Myocyte (in vitro differentiated cells): ENCODE measurements at regions not wholly inside any gene's neighbourhood (a gene's known extent, or its start where the extent isn't known, plus 50 kb on each side); places are given as distances from the start of the nearest gene placed in this dataset.
"Not testable (repeated sequence)": the region's sequence is repeated elsewhere in the genome, so short reads cannot be mapped to it uniquely, and the experiment has no call there.

Experiments
- DNase-seq: peaks from one replicate; pipeline ENCODE4 v3.0.0-alpha.2; 2012; ENCODE audit warnings: low read depth

GRCh38 chr3:78287085-78287484 is 1247.2 kb downstream of the ROBO2 start:
- no peak for DNase-seq

- no peak for DNase-seq
Measured at GRCh38 chr3:78293284-78293683, 1253.4 kb downstream of the ROBO2 start.

- DNase-seq = no peak
Measured at GRCh38 chr3:78304115-78304514, 1264.2 kb downstream of the ROBO2 start.

GRCh38 chr3:78312851-78313250 is 1273.0 kb downstream of the ROBO2 start:
- DNase-seq = no peak

DNA sequence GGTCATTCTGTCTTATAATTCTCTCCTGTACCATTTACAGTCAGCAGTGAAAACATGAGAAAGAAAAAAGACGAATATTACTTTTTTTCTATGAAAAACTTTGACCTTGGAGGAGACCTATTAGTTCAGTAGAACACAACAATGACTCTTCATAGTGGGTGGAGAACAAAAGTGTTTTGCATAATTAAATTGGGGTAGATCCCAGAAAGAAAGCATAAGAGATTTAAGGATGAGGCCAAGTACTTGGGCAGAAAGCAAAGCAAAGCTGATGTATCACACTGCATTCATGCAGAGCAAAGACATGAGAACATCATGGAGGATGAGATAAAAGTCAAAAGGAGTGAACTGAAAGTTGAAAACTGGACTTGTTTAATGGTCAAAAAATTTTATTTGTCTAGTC is 1273.4 kb downstream of the ROBO2 start:
- no peak for DNase-seq

DNA sequence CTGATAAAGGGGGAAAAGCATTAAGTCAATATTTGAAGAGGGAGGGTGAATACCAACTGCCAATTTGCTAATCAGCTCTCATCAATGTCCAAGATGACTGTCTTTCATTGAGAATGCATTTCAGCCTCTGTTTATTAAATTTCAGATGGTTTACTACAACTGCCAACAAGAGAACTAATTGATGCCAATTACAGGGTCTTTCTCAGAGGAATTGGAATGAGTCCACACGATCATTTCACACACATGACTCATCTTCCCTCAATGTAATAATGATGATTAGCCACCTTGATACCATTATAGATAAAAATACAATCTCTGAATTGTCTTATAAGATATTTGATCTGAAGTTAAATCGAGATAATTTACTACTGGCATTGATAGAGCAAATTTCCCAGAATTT is 1274.4 kb downstream of the ROBO2 start:
- DNase-seq = no peak

- no peak for DNase-seq
Measured at GRCh38 chr3:78317774-78318173, 1277.9 kb downstream of the ROBO2 start.

- no peak for DNase-seq
Measured at GRCh38 chr3:78322780-78323179, 1282.9 kb downstream of the ROBO2 start.

GRCh38 chr3:78337801-78338211 is 1297.9 kb downstream of the ROBO2 start:
- DNase-seq = no peak

DNA sequence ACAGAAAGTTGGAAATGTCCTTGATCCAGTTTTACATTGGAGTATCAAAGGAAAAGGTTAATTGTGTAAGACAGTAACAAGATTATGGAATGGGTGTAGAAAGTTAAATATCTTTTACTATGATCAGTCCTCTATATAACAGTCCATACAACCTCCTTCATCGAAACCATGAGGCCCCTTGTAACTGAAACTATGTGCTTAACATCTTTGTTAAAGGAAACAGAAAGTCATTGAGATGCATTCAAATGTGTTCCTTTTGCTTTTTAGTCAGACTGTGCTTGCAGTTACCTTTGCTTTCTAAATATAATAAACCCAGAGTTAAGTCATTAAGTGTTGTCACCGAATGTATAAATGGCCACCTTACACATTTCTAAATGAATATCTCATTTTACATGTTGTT is 1298.5 kb downstream of the ROBO2 start:
- DNase-seq = no peak

- DNase-seq = no peak
Measured at GRCh38 chr3:78343221-78343620, 1303.3 kb downstream of the ROBO2 start.

DNA sequence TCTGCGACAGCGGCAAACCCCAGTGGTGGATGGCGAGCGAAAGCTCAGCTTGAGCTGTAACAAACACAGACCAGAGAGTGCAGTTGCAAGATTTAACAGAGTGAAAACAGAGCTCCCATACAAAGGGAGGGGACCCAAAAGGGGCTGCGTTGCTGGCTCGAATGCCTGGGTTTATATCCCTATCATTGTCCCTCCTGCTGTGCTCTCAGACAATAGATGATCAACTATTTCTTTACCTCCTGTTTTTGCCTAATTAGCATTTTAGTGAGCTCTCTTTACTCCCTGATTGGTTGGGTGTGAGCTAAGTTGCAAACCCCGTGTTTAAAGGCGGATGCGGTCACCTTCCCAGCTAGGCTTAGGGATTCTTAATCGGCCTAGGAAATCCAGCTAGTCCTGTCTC is 1304.4 kb downstream of the ROBO2 start:
- DNase-seq = not testable (repeated sequence)

GRCh38 chr3:78344918-78345317 is 1305.0 kb downstream of the ROBO2 start:
- no peak for DNase-seq

GRCh38 chr3:78347176-78347575 is 1307.3 kb downstream of the ROBO2 start:
- no peak for DNase-seq

GRCh38 chr3:78348664-78349063 is 1308.8 kb downstream of the ROBO2 start:
- no peak for DNase-seq

DNA sequence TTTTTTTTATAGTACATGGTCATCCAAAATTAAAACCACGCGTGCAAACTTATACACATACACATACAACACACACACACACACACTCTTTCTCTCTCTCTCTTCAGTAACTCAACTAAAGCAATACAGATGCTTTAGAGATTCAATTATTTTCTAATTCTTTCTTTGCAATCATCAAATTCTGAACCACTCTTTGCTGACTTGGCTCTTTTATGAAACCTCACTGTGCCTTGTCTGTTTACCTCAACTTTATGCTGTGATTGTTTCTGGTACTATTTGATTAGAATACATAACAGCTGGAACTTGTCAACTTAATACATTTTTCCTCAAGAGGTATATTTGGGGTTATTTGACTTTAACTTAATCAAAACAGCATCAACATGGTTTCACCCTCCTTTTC is 1309.7 kb downstream of the ROBO2 start:
- DNase-seq = no peak

GRCh38 chr3:78351334-78351733 is 1311.4 kb downstream of the ROBO2 start:
- DNase-seq = no peak

GRCh38 chr3:78353231-78353630 is 1313.3 kb downstream of the ROBO2 start:
- DNase-seq = no peak

GRCh38 chr3:78360849-78361248 is 1321.0 kb downstream of the ROBO2 start:
- DNase-seq = no peak

DNA sequence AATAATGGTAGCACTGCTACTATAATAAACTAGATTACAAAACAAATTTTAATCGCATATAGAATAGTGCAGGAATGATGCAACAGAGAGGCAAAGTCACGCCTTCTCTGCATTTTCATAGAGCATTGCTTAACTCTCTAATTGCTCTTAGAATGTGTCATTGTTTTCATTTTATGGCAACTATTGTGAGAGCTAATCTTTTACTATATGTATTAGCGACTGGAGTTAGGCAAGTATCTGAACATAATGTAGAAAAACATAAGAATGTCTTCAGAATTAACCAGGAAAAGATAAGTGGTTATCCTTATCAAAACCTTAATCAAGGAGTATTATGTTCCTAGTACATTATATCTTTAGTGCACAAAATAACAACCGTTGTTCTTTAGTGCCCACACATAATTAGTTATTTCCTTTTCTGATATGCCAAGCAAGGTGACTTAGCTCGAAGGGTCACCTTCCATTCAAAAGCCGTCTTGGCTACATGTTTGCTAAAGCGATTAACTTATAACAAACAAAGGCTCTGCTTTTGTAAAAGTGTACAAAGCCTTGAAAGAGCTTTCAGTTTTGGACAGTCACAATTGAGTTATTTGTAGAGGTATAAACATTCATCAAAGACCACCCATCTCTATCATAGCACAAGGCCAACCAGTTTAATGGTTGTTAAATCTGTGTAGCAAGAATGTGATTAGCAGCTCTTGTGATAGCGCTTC is 1328.9 kb downstream of the ROBO2 start:
- no peak for DNase-seq

DNA sequence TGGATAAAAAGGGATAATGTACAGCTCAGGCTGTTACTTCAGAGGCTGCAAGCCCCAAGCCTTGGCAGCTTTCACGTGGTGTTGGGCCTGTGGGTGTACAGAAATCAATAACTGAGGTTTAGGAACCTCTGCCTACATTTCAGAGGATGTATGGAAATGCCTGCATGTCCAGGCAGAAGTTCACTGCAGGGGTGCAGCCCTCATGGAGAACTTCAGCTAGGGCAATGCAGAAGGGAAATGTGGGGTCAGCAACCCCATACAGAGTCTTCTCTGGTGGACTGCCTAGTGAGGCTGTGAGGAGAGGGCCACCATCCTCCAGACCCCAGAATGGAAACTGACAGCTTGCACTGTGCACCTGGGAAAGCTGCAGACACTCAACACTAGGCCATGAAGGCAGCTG is 1350.3 kb downstream of the ROBO2 start:
- DNase-seq = no peak

DNA sequence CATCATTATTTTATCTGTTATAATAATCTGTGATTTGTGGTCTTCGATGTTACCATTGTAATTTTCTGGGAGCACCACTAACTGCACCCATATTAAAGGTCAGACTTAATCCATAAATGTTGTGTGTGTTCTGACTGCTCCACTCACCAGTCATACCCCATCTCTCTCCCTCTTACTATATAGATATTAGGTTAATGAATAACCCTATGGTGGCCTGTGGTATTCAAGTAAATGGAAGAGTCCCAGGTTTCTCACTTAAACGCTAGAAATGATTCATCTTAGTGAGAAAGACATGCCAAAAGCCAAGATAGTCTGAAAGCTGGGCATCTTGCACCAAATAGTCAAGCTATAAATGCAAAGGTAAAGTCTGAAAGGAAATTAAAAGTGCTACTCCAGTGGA is 1358.5 kb downstream of the ROBO2 start:
- no peak for DNase-seq

GRCh38 chr3:78402720-78403119 is 1362.8 kb downstream of the ROBO2 start:
- DNase-seq = no peak

GRCh38 chr3:78405745-78406144 is 1362.1 kb downstream of the ROBO1 start:
- no peak for DNase-seq
